Activated CD4-positive, alpha-beta T cell treated with anti-CD3 and anti-CD28 coated beads for 48 hours (primary cell): ENCODE measurements at regions not wholly inside any gene's neighbourhood (a gene's known extent, or its start where the extent isn't known, plus 50 kb on each side); places are given as distances from the start of the nearest gene placed in this dataset.

Experiments
- DNase-seq: peaks from one replicate; pipeline ENCODE4 v3.0.0-alpha.2; 2020

DNA sequence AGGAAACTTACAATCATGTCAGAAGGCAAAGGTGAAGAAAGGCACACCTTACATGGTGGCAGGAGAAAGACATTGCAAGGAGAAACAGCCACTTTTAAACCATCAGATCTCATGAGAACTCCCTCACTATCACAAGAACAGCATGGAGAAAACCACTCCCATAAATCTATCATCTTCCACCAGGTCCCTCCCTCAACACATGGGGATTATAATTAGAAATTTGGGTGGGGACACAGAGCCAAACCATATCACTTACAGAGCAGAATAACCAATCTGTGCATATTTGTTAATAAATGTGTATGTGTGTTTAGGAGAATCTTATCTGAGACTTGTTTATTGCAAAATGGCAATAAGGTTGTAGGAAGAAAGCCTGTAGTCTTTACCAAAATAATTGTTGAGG lies 205.2 kb upstream of the ANO3 start:
- no peak for DNase-seq

DNA sequence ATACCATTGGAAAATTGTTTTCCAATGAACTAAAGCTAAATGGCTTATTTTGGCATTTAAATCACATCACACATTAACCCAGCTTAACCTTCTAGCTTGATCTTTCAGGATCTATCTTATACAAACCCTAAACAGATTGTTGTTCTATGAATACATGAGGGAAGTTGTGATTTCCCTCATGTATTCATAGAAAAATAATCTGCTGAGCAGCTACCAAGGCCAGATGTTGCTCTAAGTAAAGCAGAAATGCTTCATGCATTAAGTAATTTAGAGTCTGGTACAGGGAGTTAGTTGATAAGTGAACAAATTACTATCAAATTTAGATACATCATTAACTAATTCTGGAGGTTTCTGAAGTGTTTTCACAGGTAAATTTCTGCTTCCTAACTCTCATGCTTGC lies 204.6 kb upstream of the ANO3 start:
- no peak for DNase-seq

DNA sequence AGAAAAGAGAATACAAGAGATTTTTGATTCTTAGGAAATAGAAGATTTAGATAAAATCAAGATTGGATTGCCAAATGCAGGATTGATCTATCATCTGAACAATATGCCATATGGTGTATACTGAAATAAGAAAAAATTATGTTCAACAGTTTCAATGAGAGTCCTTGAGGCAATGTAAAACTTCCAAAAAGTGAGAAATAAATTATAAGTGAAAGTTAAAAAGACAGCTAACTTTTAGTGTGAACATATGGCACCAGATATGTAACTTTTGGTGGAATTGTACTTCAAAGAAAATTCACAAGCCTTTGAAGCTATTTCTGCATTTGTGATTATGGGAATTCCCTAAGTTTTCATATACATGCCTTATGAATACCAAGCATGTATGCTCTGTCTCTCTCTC lies 200.5 kb upstream of the ANO3 start:
- no peak for DNase-seq

DNA sequence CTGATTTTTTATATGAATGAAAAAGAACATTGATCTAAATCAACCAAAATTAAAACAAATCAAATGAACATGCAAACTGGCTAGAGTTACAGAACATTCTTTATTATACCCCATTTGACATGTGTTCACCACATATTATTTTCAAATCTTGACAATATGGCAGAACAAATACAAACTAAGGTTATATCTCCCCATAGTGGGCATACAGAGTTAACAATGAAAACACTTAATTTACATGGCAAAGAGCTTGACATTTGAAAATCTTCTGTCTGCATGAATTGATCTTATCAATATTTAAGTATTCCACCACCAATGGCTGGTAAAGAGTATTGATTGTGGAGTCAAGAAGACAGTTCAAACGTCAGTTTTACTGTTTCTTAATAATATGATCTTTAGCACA lies 197.9 kb upstream of the ANO3 start:
- no peak for DNase-seq

DNA sequence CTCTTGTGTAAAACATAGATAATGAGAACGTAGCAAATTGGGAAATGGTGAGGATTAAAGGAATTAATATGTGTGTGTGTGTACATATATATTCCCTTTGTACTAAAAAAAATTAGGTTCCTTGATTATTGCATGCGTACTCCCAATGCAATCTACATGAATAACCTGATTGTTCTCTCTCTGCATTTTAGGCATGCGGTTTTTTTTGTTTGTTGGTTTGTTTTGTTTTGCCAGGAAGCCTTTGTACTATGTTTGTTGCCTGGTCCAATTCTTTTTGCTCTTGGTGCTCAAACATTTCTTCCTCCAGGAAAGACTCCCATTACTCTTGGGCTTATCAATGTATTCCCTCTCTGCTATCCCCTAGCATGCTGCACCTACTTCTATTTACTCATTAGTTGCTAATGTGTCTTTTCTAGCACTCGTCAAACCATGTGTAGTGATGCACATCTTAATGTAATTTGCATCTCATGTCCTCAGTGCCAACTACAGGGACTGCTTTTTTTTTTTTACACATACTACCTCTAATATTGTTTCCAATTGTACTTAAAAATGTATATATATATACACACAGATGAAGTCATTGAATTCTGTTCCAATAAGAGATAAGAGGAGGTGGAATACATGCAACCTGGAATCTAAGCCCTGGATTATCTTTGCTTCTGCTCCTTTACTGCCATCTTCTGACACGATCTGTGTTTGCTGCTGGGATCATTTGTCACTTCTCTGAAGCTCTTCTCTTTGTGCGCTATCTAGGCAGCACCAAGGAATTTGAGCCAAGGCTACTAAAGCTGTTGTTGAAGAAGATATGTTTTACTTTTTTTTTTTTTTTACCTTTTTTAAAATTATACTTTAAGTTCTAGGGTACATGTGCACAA lies 197.2 kb upstream of the ANO3 start:
- DNase-seq = no peak

DNA sequence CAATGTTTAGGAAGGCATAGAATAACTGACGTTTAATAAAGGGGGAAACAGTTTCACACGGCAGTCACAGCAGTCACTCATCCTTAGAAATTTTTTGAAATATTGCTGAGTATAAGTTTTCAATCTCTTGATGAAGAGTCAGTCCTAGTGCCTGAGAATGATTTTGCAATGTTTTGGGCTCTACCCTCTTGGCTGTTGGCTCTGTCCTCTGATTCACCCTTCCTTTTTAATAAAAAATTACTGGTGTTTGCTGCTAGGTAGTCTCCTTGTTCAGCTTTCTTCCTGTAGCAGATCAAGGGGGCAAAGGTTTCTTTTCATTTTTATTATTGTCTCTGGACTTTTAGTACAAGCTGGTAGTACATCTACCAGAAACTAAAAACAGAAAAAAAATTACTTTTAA lies 194.3 kb upstream of the ANO3 start:
- no peak for DNase-seq

DNA sequence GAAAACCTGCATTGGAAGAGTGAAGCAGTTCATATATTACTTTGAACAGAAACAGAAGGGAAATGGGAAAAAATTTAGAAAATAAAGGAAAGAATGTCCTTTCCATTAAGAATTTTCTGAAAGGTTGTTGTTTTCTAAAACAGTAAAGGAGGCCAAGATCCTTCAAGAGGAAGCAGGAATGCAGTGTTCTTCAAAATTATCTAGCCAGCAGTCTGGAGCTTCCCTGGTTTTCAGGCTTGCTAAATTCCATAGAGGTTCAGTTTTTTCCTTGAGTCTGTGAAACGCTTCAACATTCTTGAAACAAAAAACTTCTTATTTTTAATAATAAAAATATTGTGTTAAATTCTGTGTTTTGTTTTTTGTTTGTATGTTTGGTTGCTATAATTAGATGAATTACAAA lies 189.0 kb upstream of the ANO3 start:
- DNase-seq = no peak

DNA sequence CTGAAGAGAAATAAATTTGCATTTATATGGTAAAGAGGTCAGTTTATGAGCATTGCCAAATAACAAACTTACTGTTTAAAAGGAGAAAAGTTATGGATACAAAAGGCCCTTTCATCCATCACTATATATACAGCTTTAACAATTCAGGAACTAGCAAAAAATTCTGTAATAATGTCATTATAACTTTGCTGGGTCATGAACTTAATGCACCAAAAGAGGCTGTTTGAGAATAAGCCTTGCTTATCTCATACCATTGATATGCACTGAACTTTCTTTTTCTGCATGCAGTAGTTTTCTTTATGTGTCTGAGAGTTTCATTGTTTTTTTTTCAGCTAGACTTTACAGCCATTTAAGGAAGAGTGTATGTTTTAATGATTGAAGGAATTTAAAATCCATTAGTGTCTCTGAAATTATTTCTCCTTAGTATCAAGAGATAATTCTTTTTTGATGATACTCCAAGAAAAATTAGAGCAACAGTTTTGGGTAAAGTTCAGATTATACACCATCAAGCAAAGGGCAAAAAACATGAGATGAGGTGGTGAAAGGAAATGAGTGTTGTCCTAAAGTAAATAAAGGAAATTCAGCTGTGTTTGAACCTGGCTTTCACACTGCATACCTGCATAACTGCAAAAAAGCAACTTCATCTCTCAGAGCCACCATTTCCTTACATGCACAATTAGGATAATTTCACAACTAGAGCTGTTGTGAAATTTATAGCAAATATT lies 188.2 kb upstream of the ANO3 start:
- DNase-seq = no peak

DNA sequence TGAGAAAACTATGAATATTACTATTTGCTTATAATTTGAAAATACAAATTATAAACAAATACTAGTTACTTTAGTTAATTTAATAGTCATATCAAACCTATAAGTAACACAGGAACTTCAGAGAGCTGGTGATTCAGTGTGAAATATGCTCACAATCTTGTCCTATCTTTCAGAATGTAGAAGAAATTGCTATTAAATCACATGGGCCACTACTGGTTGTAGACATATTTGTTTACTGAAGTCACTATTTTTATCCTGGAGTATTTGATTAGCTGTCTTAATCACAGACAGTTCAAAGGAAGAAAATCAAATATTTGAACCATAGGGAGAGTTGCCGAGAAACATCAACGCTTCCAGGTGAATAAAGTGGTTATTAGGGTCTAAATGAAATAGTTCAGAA lies 187.6 kb upstream of the ANO3 start:
- DNase-seq = no peak

DNA sequence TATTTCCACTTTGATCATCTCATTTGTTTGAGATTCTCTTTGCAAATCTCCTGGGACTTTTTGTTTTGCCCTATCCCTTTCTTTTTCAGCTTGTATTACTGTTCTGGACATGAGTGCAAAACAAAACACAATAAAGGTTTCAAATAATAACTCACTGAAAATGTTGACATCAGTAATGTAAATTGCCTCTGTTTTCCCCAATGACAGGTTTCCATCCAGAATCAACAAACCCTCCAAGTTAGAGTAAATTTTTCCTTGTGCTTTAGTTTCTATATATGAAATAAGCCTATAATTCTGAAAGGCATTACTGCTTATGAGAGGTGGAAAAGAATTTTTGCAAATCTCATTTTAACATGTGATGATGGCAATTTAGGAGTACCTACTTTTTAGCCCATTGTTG lies 187.0 kb upstream of the ANO3 start:
- no peak for DNase-seq

DNA sequence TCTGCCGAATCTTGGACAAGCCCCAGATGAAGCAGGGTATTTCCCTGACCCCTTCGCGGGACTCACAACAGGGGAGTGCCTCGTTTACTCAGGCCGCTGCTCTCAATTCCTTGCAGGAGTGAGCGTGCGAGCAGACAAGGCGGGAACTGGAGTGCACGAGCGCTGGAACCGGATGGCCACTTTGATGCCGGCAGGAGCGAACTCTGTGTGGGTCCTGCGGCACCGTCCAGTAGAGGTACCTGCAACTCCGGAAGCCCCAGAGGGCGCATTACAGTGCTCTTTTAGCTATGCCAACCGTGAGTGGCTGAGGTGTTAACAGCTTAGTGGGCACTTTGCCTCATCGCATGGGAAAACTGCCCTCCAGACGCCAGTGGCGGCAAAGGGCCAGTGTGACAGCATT lies 182.3 kb upstream of the ANO3 start:
- no peak for DNase-seq

DNA sequence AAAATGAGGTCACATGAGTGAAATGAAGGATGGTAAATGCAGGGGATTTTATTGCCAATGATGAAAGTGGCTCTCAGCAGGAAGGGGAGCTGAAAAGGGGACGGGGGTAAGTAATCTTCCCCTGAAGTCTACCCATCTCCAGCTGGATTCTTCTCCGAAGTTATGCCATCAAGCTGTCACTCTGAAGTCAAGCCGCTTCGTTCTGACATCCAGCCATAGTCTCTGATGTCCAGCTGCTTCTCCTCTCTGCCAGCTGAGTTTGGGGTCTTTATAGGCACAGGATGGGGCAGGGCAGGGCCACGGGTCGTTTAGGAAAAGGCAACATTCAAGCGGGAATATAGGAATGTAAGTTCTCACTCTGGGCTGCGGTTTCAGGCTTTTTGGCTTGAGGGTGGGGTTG lies 181.9 kb upstream of the ANO3 start:
- no peak for DNase-seq

DNA sequence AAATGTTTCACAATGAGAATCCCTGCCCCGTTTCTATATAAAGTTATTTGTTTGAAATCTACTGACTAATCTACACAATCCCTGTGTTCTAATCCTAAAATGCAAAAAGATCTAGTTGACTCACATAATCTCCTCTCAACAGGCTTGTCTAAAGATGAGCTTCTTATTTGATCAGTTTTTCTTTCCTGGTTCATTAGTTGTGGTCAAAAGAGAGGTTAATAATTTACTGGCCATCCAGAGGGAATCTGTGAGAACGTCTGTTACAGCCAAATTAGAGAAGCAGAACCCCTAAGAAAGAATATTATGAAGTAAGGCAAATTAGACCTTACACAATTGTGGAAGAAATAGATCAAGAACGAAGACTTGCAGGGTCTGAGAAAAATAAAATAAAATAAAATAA lies 173.7 kb upstream of the ANO3 start:
- DNase-seq = no peak

DNA sequence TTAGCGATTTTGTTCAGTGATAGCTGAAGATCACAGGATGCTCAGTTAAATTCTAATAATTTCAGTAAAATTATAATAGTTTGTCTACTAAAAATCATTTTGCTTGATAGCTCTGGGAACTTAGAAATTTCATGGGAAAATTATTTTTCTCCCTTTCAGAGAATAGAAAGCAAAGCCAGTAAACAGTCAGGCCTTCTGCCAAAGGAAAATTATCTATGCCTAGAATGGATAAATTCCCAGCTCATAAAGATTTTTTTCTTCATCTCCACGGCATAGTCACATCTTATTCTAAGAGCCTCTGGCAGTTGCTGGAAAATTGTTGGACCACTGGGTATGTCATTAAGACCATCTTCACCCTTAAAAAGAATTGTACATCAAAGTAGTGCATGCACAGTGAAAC lies 169.6 kb upstream of the ANO3 start:
- DNase-seq = no peak

DNA sequence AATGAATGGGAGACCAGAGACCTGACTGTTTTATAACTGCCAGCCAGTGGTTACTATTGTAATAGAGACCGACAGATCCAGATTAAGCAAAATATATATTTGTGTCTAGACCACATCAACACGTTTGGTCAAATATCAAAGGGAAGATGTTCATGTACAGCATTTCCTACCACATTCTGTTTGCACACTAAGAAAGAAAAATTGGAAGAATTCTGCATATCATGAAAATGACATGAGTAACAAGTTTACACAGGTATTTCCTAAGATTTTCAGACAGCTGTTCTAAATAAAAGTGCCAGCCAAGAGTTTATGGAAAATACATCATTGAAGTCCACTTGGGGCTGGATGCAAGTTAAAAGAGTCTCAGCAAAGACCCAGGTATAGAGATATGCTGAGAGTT lies 145.5 kb upstream of the ANO3 start:
- no peak for DNase-seq

DNA sequence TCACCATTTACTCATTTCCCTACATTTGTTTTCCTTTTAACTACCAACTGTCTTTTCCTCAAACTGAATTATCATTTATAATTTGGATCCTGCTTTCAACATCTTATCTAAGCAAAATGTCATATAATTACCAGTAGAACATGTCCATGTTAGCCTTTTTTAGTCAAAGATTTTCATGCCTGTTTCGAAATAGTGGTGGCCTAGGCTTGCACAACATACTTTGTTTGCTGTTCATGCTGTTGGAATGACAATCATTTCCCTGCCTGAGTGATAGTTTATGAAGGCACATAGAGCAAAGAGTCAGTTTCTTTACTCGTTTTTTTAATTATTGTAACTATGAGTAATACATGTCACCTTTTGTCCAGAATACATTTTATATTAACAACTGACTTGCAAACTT lies 144.3 kb upstream of the ANO3 start:
- no peak for DNase-seq

DNA sequence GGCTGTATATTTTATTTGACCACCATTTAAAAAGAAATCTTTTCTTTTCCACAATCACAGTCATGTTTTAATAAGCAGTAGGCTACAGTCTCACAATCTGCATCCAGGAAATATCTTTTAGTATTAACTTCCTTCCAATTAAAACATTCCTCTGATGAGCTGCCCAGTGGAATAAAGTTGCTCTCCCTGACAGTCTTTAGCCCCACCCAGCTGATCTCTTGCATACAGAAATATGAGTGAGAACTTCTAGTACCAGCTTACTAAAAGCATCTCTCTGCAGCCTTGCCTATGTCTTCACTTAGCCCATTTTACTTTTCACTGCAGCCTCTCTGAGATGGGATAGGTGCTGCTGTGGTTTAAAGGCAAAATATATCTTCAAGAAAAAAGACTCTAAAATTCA lies 143.4 kb upstream of the ANO3 start:
- DNase-seq = no peak

DNA sequence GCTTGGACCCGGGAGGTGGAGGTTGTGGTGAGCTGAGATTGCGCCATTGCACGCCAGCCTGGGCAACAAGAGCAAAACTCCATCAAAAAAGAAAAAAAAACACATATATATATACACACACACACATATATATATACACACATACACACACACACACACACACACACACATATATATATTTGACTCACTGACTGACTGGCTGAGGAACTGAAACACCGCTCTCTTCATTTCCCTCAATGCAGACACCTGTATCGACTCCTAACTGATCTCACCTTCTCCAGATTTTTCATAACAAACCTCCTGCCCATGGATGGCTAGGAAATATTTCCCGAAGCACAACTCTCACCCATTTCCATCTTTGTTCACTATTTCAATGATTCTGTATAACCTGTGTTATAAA lies 140.7 kb upstream of the ANO3 start:
- no peak for DNase-seq

DNA sequence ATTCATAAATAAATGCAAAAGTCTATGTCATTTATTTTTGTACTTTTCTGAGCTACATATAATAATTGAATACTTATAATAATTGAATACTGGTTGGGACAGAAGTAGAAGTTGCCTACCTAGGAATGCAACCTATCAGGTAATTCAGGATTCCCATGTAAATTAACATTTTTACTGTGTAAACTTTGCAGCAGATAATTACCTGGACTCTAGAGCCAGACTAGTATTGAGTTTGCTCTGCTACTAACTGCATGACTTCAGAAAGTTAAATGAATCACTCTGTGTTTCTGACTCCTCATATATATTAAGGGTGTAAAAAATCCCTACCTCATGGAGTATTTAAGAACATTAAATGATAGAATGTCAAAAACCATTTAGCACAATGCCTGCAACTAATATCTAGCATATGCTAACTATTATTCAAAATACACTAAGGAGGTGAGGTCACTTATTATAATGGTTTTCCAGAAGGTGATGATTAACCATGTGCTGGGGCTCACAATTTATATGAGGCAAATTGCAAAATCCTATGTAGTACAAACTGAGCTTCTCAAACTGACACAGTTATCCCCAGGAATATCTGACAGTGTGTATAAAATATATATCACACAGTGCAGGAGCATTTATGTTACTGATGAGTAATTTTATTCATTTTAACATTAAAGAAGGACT lies 138.1 kb upstream of the ANO3 start:
- DNase-seq = no peak

DNA sequence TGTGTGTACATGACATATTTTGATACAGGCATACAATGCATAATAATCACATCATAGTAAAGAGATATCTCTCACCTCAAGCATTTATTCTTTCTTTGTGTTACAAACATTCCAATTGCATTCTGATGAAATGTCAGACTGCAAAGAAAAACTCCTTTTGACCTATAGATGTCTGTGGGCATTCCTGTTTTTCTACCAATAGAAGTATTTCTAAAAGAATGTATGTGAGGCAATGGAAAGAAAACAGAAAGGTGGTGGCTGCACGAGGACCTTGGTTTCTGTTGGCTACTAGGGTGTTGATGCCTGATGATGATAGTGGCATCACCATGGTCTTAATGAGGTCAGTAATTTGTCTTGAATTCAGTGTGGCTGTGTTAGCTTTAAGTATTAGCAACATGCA lies 137.0 kb upstream of the ANO3 start:
- no peak for DNase-seq

DNA sequence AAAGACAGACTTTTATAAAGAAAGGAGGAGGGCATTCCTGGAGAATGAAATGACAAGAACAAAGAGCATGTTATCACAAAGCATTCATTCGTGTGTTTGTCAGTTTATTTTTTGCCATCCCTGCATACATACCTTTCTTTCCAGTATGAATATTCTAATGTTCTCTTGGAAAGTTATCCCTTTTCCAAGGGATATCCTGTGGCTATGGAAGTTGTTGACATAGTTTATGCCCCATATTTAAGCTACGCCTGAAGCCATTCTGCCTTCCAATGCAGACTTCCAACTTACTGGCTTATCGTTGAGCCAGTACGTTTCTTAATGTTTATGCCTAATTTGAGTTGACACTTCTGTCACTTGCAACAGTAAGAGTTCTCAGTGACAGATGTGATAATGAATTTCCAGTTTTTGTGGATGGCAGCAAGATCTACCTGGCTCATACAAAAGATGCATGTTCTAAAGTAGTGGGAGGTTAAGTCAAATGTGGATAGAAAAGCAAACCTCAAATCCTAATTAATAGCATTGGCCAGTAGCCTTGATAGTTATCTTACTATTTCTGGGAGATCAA lies 133.3 kb upstream of the ANO3 start:
- DNase-seq = no peak

DNA sequence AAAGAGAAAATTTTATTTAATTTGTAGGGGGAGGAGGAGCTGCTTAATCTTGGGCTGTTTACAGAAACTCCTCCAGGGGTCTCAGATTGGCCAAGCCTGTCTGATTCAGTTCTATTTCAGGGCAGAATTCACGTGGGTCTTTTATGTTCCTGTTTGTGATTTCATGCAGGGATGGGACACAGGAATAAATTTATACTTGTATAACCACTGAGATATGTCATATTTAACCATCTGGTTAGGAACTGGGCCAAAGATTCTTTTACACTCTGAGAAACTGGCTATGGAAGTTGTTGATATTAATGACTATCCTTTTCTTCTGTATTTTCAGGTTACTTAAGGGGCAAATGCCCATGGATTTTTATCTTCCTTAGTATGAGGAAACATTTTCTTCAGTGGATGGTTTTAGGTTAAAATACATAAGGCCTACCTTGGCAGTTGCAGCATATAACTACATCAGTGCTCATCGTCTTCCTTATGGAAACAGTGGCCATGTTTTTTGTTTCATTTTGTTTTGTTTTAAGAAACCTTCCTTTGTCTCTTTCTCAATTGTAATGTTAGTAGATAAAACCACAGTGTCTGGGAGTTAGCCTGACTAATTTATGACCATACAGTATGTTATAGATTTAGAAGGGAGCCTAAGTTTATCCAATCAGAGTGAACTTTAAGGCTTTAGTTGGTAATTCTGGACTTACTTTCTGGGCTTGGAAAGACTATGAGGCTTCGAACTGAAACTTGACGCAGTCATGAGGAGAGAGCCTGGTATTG lies 132.4 kb upstream of the ANO3 start:
- DNase-seq = no peak

DNA sequence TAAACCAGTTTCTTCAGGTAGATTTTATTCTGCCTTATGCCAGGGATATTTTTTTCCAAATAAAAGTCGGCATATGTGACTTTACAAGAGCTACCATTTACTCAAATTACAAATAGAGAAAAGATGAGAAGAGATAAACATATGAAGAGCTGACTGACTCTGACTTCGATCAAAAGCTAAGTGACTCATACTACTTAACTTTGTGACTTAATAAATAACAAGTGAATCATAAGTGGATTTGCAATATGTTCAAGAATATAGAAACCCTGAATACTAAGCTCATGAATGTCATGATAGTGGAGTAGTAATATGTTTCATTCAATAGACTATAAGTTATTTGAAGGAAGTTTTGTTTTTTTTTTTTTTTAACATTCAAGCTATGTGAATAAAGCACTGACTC lies 130.5 kb upstream of the ANO3 start:
- no peak for DNase-seq
